ENCODE measurements at regions not wholly inside any gene's neighbourhood (a gene's known extent, or its start where the extent isn't known, plus 50 kb on each side); places are given as distances from the start of the nearest gene placed in this dataset.

GRCh38 chr5:73378765-73379164 is 69.8 kb downstream of the FOXD1 start:
- H3K9ac ChIP-seq (ENCODE audit: insufficient read depth in 1 of 2, low read length in 2 of 2) = no peak overlapping the region
- H3K36me3 ChIP-seq (ENCODE audit: control insufficient read depth in 4 of 4, insufficient read depth in 4 of 4, low read length in 4 of 4) = no peaks in the 10 kb centered on the region
- H3K27ac ChIP-seq (ENCODE audit: low read depth in 1 of 2, low read length in 1 of 2) = no peak overlapping the region
- peaks cover 0 to 14% (median 0%) of the 10 kb centered on the region in 5 donors for H3K4me1 ChIP-seq (ENCODE audit: control insufficient read depth in 5 of 5, insufficient read depth in 5 of 5, low read length in 5 of 5)
- 88 to 96% methylated on average over 1 of the region's 1 CpG for WGBS, 2 donors
- H3K27me3 ChIP-seq (ENCODE audit: control insufficient read depth in 3 of 3, insufficient read depth in 3 of 3, low read length in 2 of 3) = peaks cover 19 to 85% (median 44%) of the 10 kb centered on the region in 3 donors
- DNase-seq (no peak), ATAC-seq (ENCODE audit: insufficient read depth, low FRiP score) (no peak)
- peaks cover 0 to 22% (median under 1%) of the 10 kb centered on the region in 4 donors for H3K9me3 ChIP-seq (ENCODE audit: control insufficient read depth in 4 of 4, insufficient read depth in 3 of 4, low read length in 3 of 4)
- TF ChIP-seq CTCF (IDR thresholded peaks at IDR 0.05; ENCODE audit: control extremely low read depth, extremely low read depth) = no peak
- no peak overlapping the region for H3K4me3 ChIP-seq

GRCh38 chr5:73378070-73378469 is 70.5 kb downstream of the FOXD1 start:
- Histone ChIP-seq H3K27me3 (ENCODE audit: control insufficient read depth in 3 of 3, insufficient read depth in 3 of 3, low read length in 2 of 3) (peaks cover 16 to 80% (median 37%) of the 10 kb centered on the region in 3 donors), H3K9me3 (ENCODE audit: control insufficient read depth in 4 of 4, insufficient read depth in 3 of 4, low read length in 3 of 4) (peaks cover 0 to 18% (median 0%) of the 10 kb centered on the region in 4 donors), H3K27ac (ENCODE audit: low read depth in 1 of 2, low read length in 1 of 2) (no peak overlapping the region), H3K9ac (ENCODE audit: insufficient read depth in 1 of 2, low read length in 2 of 2) (no peak overlapping the region), H3K36me3 (ENCODE audit: control insufficient read depth in 4 of 4, insufficient read depth in 4 of 4, low read length in 4 of 4) (no peaks in the 10 kb centered on the region), H3K4me3 (no peak overlapping the region), H3K4me1 (ENCODE audit: control insufficient read depth in 5 of 5, insufficient read depth in 5 of 5, low read length in 5 of 5) (peaks cover 0 to 14% (median 0%) of the 10 kb centered on the region in 5 donors)
- ATAC-seq (ENCODE audit: insufficient read depth, low FRiP score) = no peak
- DNase-seq = peak; percentile 38 to 67 (median 65)
- TF ChIP-seq CTCF (IDR thresholded peaks at IDR 0.05; ENCODE audit: control extremely low read depth, extremely low read depth) = no peak
- 28% methylated on average over 5 of the region's 5 CpGs for WGBS, 2 donors

GRCh38 chr5:73376618-73377170 is 71.9 kb downstream of the FOXD1 start:
- no peak for TF ChIP-seq CTCF (IDR thresholded peaks at IDR 0.05; ENCODE audit: control extremely low read depth, extremely low read depth)
- Histone ChIP-seq H3K9me3 (ENCODE audit: control insufficient read depth in 4 of 4, insufficient read depth in 3 of 4, low read length in 3 of 4) (peaks cover 0 to 13% (median 0%) of the 10 kb centered on the region in 4 donors), H3K9ac (ENCODE audit: insufficient read depth in 1 of 2, low read length in 2 of 2) (no peak overlapping the region), H3K27ac (ENCODE audit: low read depth in 1 of 2, low read length in 1 of 2) (no peak overlapping the region), H3K27me3 (ENCODE audit: control insufficient read depth in 3 of 3, insufficient read depth in 3 of 3, low read length in 2 of 3) (peaks cover 13 to 85% (median 34%) of the 10 kb centered on the region in 3 donors), H3K4me1 (ENCODE audit: control insufficient read depth in 5 of 5, insufficient read depth in 5 of 5, low read length in 5 of 5) (peaks cover 0 to 6% (median 0%) of the 10 kb centered on the region in 5 donors), H3K36me3 (ENCODE audit: control insufficient read depth in 4 of 4, insufficient read depth in 4 of 4, low read length in 4 of 4) (no peaks in the 10 kb centered on the region), H3K4me3 (no peak overlapping the region)
- 76 to 85% methylated on average over 3 of the region's 3 CpGs for WGBS, 2 donors
- DNase-seq (no peak), ATAC-seq (ENCODE audit: insufficient read depth, low FRiP score) (no peak)

- WGBS, 2 donors = 66 to 69% methylated on average over 2 of the region's 2 CpGs
- Histone ChIP-seq H3K27me3 (ENCODE audit: control insufficient read depth in 3 of 3, insufficient read depth in 3 of 3, low read length in 2 of 3) (peaks cover 7 to 83% (median 31%) of the 10 kb centered on the region in 3 donors), H3K36me3 (ENCODE audit: control insufficient read depth in 4 of 4, insufficient read depth in 4 of 4, low read length in 4 of 4) (no peaks in the 10 kb centered on the region), H3K9me3 (ENCODE audit: control insufficient read depth in 4 of 4, insufficient read depth in 3 of 4, low read length in 3 of 4) (peaks cover 0 to 11% (median 0%) of the 10 kb centered on the region in 4 donors), H3K27ac (ENCODE audit: low read depth in 1 of 2, low read length in 1 of 2) (no peak overlapping the region), H3K4me1 (ENCODE audit: control insufficient read depth in 5 of 5, insufficient read depth in 5 of 5, low read length in 5 of 5) (peaks cover 0 to 9% (median 0%) of the 10 kb centered on the region in 5 donors), H3K4me3 (no peak overlapping the region), H3K9ac (ENCODE audit: insufficient read depth in 1 of 2, low read length in 2 of 2) (no peak overlapping the region)
- DNase-seq (no peak), ATAC-seq (ENCODE audit: insufficient read depth, low FRiP score) (no peak)
- TF ChIP-seq CTCF (IDR thresholded peaks at IDR 0.05; ENCODE audit: control extremely low read depth, extremely low read depth) = no peak
Observed at GRCh38 chr5:73375949-73376348, 72.6 kb downstream of the FOXD1 start.

All from lung (tissue), 11 donors.